ENCODE measurements at regions not wholly inside any gene's neighbourhood (a gene's known extent, or its start where the extent isn't known, plus 50 kb on each side); places are given as distances from the start of the nearest gene placed in this dataset.
A peak's percentile ranks its signal among the peaks of the same experiment; 100 is the strongest.

GRCh38 chr2:216281876-216282275 lies 90.4 kb downstream of the MARCHF4 start:
- no peak overlapping the region for H3K4me3 ChIP-seq (replicated peaks; ENCODE audit: low read depth, low read length)
- no peak for DNase-seq (ENCODE audit: low read depth)

GRCh38 chr2:216281316-216281715 lies 91.0 kb downstream of the MARCHF4 start:
- H3K4me3 ChIP-seq (replicated peaks; ENCODE audit: low read depth, low read length) = no peak overlapping the region
- no peak for DNase-seq (ENCODE audit: low read depth)
- TF ChIP-seq, protein P1, sequence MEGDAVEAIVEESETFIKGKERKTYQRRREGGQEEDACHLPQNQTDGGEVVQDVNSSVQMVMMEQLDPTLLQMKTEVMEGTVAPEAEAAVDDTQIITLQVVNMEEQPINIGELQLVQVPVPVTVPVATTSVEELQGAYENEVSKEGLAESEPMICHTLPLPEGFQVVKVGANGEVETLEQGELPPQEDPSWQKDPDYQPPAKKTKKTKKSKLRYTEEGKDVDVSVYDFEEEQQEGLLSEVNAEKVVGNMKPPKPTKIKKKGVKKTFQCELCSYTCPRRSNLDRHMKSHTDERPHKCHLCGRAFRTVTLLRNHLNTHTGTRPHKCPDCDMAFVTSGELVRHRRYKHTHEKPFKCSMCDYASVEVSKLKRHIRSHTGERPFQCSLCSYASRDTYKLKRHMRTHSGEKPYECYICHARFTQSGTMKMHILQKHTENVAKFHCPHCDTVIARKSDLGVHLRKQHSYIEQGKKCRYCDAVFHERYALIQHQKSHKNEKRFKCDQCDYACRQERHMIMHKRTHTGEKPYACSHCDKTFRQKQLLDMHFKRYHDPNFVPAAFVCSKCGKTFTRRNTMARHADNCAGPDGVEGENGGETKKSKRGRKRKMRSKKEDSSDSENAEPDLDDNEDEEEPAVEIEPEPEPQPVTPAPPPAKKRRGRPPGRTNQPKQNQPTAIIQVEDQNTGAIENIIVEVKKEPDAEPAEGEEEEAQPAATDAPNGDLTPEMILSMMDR (IDR thresholded peaks at IDR 0.05; ENCODE audit: low read length, missing control alignments) = no peak

More at GRCh38 chr2:216281876-216282275, 90.4 kb downstream of the MARCHF4 start:
- TF ChIP-seq, protein P1 (IDR thresholded peaks at IDR 0.05; ENCODE audit: low read length, missing control alignments) = no peak

DNA sequence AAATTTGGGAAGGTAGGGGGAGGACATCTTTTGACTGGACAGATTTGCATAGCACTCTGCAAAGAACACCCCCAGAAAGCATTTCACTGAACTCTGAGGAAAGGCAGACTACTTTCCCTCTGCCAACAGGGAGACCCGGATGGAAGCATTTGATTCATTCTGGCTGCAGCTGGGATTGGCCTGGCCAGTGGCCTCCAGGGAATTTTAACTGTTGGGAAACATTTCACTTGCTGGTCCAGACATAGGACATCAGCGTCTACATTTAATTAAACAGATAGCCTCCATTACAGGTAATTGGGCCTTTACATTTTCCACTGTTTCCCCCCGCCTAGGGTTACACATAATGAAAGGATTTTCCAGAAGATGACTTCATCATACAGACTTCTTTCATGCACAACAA lies 92.8 kb downstream of the MARCHF4 start:
- TF ChIP-seq, protein P1 (IDR thresholded peaks at IDR 0.05; ENCODE audit: low read length, missing control alignments) = no peak
- H3K4me3 ChIP-seq (replicated peaks; ENCODE audit: low read depth, low read length) = no peak overlapping the region
- DNase-seq (ENCODE audit: low read depth) = peak; percentile 76

DNA sequence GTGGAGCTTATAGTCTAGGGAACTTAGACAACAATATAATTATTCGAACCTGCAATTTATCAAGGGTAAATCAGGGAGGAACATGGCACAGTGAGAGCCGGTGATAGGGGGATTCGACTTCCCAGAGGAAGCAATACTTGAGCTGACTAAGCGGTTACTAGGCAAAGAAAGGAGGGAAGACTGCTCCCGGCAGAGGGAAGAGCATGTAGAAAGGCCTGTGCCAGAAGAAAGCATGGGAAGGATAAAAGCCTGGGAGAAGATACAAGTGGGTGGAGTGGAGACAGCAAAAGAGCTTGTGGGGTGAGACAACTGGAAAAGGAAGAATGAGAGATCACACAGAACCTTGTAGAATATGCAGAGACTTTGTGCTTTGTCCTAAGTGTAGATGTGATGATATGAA lies 93.3 kb downstream of the MARCHF4 start:
- peak; percentile 47 for DNase-seq (ENCODE audit: low read depth)

GRCh38 chr2:216275890-216276289 lies 96.4 kb downstream of the MARCHF4 start:
- no peak overlapping the region for H3K4me3 ChIP-seq (replicated peaks; ENCODE audit: low read depth, low read length)
- no peak for DNase-seq (ENCODE audit: low read depth)
- TF ChIP-seq, protein P1 (IDR thresholded peaks at IDR 0.05; ENCODE audit: low read length, missing control alignments) = no peak

More for the DNA sequence above, 93.3 kb downstream of the MARCHF4 start:
- H3K4me3 ChIP-seq (replicated peaks; ENCODE audit: low read depth, low read length) = no peak overlapping the region
- TF ChIP-seq, protein P1 (IDR thresholded peaks at IDR 0.05; ENCODE audit: low read length, missing control alignments) = no peak

DNA sequence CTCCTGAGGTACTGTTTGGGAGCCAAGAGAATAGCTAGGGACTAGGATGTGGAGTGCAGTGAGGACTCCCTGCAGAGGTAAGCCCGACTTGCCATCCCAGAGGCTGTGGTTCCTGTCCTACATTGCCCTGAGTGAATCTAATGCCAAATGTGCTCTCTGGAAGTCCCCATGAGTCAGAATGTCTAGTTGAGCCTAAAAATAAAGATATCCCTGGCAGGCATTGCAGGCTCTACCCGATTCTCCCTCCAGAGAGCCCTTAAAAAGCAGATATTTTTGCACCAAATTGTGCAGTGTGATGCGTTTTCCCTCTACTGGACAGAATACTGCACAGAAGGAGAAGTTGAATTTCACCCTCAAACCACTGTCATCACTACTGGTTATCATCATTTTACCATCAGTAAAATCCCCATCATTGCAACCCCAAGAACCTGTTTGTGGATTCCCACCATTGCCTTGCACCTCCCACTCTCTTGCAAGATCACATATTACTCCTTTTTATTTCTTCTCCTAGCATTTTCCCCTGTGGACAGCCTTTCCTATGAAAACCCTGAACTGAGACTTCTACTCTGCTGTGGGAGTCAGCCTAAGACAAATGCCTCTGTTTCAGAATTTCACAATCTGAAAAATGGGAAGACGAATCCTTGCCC lies 98.0 kb downstream of the MARCHF4 start:
- TF ChIP-seq, protein P1 (IDR thresholded peaks at IDR 0.05; ENCODE audit: low read length, missing control alignments) = no peak
- DNase-seq (ENCODE audit: low read depth) = peak; percentile 14
- H3K4me3 ChIP-seq (replicated peaks; ENCODE audit: low read depth, low read length) = no peak overlapping the region

DNA sequence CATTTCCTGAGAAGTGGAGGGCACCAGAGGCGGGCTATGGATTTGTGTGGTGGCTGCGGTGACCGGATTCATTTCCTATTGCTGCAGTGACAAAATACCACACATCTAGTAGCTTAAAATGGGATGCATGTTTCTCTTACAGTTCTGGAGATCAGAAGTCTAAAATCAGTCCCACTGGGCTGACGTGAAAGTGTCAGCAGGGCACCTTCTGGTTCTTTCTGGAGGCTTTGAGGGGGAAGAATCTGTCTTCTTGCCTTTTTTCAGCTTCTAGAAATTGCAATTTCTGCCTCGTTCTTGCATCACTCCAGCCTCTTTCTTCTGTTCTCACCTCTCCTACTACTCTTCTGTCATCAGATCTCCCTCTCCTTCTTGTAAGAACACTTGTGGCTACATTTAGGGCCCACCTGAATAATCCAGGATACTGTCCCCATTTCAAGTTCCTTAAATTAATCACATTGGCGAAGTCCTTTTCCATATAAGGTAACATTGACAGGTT lies 111.2 kb downstream of the MARCHF4 start:
- TF ChIP-seq, protein P1 (IDR thresholded peaks at IDR 0.05; ENCODE audit: low read length, missing control alignments) = no peak
- H3K4me3 ChIP-seq (replicated peaks; ENCODE audit: low read depth, low read length) = no peak overlapping the region
- no peak for DNase-seq (ENCODE audit: low read depth)

All from fibroblast of pulmonary artery (primary cell).